ENCODE measurements at regions not wholly inside any gene's neighbourhood (a gene's known extent, or its start where the extent isn't known, plus 50 kb on each side); places are given as distances from the start of the nearest gene placed in this dataset.

GRCh38 chr11:122042981-122043380, 73.0 kb downstream of the BLID start:
- TF ChIP-seq REST (IDR thresholded peaks at IDR 0.05; ENCODE audit: insufficient read depth in 1 of 2, low read depth in 2 of 2, low read length in 2 of 2) (no peak), SIN3A (IDR thresholded peaks at IDR 0.05; ENCODE audit: borderline replicate concordance, insufficient read depth, low read length) (no peak), POLR2AphosphoS5 (IDR thresholded peaks at IDR 0.05; ENCODE audit: low read depth, low read length) (no peak), FOXP2 (optimal IDR thresholded peaks at IDR 0.05; ENCODE audit: borderline replicate concordance, extremely low read depth, extremely low read length, insufficient read depth) (no peak)
